Transverse colon (tissue), 4 donors: ENCODE measurements at regions not wholly inside any gene's neighbourhood (a gene's known extent, or its start where the extent isn't known, plus 50 kb on each side); places are given as distances from the start of the nearest gene placed in this dataset.

Experiments
- CTCF ChIP-seq, 5 experiments: fragments of 200-600 bp in 3 of 5; fragments of 450-650 bp in 2 of 5; sonication (generic) in 3 of 5; IDR thresholded peaks; 1 replicate in 2 of 5; 2 replicates in 3 of 5; pipeline ENCODE4 v1.5.1; 2016 to 2017; ENCODE audit warnings: antibody characterized with exemption in 5 of 5, inconsistent platforms in 3 of 5, mild to moderate bottlenecking in 2 of 5, moderate library complexity in 1 of 5
- EP300 ChIP-seq: sonication (generic); formaldehyde crosslinking; IDR thresholded peaks from one replicate; pipeline ENCODE4 v1.6.1; 2017; ENCODE audit warnings: antibody characterized with exemption, low read depth
- POLR2A ChIP-seq: fragments of 450-650 bp; IDR thresholded peaks from one replicate; pipeline ENCODE4 v1.6.1; 2016; ENCODE audit warnings: antibody characterized with exemption, mild to moderate bottlenecking, moderate library complexity
- POLR2AphosphoS5 ChIP-seq, 3 donors: sonication (generic); formaldehyde crosslinking; IDR thresholded peaks; one replicate each; pipeline ENCODE4 v1.6.1; 2016; ENCODE audit warnings: antibody characterized with exemption in 3 of 3

GRCh38 chr9:38145526-38146053, 76.6 kb upstream of the SHB start:
- TF ChIP-seq CTCF (IDR thresholded peaks at IDR 0.05) (no peak), POLR2A (no peak), POLR2AphosphoS5 (IDR thresholded peaks at IDR 0.05) (no peak), EP300 (no peak)
